NCI-H2227 (cell line): ENCODE measurements at regions not wholly inside any gene's neighbourhood (a gene's known extent, or its start where the extent isn't known, plus 50 kb on each side); places are given as distances from the start of the nearest gene placed in this dataset.
"Not testable (repeated sequence)": the region's sequence is repeated elsewhere in the genome, so short reads cannot be mapped to it uniquely, and the experiment has no call there.

ENCODE experiments used
- DNase-seq: peaks from one replicate; lab custom pipeline; 2025; ENCODE audit not compliant: unreplicated experiment; lab: John Stamatoyannopoulos, UW

DNA sequence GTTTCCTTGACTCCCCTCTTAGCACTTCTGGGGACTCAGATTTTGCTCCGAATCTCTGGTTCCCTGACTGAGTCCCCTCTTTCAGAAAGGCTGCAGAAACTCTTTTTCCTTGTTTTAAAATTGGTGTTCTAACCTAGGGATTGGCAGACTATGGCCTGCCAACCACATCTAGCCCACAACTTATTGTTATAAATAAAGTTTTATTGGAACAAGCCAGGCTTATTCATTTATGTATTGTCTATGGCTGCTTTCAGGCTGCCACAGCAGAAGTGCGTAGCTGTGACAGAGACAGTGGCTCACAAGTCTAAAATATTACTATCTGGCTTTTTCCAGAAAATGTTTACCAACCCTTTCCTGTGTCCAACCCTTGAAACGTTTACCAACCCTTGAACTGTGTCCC is 81.7 kb downstream of the IER5 start:
- no peak for DNase-seq

DNA sequence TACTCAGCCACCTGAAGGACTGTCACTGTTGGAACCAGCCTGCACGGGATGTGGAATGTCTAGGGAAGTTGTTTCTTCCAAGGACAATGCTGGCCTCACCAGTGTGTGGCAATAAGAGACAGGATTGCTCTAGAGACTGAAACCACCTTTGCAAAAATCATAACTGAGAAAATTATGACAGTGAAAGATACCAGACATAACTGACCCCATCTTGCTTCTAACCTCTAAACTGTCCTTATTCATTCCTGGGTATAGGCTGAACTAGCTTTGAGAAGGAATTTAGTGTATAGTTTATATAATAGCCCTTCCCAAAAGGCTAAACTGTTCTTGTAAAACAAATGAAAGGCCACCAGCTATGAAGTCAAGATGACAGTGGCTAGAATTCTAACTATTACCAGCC is 83.6 kb downstream of the IER5 start:
- no peak for DNase-seq

GRCh38 chr1:181173761-181174447 is 85.4 kb downstream of the IER5 start:
- DNase-seq = no peak

GRCh38 chr1:181174861-181175260 is 86.4 kb downstream of the IER5 start:
- DNase-seq = no peak

DNA sequence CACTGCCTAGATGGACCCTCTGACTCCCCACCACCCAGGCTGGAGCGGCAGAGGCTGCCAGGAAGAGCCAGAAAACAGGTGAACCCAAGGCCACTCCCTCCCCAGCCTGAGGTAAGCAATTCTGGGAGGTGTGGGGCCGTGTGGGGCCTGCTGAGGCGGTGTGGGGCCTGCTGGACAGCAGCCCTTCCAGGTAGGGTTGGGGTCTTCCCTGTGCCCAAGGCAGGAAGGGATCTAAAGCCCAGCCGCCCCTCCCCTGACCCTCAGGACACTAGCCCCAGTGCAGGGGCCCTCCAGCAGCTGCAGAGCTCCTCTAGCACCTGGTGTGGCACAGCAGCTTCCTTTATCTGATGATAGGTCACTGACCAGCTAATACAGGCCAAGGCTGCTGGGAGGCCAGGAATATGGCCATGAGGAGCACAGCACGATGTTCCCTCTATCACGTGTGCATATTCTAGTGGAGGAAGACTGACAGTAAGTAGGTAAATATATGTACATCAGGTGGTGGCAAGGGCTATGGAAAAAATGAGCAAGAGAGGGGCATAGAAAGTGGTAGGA is 86.9 kb downstream of the IER5 start:
- DNase-seq = no peak

- no peak for DNase-seq
Observed at GRCh38 chr1:181175955-181176354, 87.5 kb downstream of the IER5 start.

GRCh38 chr1:181178241-181178879 is 89.9 kb downstream of the IER5 start:
- DNase-seq = peak; percentile 18

DNA sequence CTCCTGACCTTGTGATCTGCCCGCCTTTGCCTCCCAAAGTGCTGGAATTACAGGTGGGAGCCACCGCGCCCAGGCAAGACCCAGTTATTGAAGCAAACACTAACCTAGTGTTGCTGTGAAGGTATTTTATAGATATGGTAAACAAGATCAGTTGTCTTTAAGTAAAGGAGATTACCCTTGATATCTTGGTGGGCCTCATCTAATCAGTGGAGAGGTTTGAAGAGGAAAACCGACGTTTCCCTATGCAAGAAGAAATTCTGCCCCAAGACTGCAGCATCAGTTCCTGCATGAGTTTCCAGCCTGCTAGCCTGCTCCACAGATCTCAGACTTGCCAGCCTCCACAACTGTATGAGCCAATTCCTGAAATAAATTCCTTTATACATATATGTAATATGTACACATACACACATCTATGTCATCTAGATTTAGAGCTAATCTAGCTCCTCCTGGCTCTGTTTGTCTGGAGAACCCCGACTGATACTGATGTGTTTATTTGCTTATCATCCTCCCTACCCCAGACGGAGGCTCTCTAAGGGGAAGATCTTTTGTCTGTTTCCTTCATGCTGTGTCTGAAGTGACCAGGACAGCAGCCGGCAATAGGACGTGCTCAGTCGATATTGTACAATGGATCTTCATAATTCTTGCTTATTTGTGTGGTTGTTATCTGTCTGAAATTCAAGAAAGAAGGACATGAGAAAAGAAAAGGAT is 90.9 kb downstream of the IER5 start:
- DNase-seq = peak; percentile 63

GRCh38 chr1:181179987-181180365 is 91.5 kb downstream of the IER5 start:
- DNase-seq = peak; percentile 91

DNA sequence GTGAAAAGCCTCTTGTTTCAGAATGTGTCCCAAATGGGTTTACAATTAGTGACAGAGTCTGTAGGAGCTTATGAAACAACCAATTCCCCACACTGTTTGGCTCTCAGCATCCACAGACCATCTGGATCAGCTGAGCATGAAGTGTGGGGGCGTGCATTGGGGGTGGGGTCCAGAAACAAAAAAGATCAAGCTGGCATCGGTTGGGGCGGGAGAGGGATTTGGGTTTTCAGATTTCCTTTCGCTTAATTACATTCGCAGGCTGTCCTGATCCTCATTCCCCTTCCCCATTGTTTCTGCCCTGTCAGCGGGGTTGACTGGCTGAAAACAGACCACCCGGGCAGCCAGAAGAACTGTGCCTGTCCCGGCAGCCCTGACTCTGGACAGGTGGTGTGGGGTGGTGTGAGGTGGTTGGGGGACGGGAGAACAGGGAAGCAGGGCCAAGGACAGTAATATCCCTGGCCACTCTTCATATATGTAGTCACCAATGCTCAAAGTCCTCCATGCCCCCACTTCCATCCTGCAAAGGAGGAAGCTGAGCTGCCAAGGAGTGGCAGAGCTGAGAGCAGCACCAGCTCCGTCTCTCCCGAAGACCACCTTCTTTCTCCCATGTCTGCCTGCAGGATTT is 92.0 kb downstream of the IER5 start:
- peak; percentile 80 for DNase-seq

- DNase-seq = no peak
Observed at GRCh38 chr1:181181792-181182585, 93.5 kb downstream of the IER5 start.

DNA sequence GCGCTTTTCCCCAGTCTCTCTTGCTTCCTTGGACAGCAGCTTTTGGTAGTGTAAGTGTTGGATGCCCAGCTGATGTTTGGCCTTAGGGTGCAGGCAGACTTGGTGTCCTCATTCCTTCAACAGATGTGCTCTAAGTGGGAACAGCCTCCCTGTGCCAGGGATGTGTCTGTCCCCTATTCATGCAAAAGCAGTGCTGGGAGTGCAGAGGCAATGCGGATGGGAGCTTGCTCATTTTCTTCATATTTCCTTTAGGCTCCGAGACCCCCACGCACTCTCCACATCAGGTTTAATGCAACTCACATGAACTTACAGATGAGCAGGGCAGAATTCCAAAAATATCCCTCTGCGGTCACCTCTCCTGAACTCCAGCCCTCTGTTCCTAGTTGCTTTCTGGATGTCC is 96.1 kb downstream of the IER5 start:
- DNase-seq = no peak

DNA sequence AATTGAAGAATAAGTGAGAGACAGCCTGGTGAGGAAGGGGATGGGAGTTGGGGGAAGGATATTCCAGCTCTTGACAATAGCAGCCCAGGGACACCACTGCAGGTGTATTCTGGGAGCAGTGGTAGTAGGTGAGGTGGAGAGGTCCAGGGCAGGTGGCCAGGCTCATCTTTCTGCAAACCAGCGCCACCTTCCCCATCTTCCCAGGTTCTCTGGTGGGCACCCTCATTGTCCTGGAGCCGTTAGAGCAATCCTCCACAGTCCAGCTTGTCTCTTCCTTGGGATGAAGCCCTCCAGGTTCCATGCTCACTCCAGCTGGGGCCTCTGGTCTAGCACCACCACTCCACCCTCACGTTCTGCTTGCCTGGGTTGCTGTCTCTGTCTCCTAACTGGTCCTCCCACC is 97.0 kb downstream of the IER5 start:
- no peak for DNase-seq

DNA sequence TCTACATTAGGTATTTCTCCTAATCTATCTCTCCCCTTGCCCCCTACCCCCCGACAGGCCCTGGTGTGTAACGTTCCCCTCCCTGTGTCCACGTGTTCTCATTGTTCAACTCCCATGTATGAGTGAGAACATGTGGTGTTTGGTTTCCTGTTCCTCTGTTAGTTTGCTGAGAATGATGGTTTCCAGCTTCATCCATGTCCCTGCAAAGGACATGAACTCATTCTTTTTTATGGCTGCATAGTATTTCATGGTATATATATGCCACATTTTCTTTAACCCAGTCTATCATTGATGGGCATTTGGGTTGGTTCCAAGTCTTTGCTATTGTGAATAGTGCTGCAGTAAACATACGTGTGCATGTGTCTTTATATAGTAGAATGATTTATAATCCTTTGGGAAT is 97.6 kb downstream of the IER5 start:
- not testable (repeated sequence) for DNase-seq

DNA sequence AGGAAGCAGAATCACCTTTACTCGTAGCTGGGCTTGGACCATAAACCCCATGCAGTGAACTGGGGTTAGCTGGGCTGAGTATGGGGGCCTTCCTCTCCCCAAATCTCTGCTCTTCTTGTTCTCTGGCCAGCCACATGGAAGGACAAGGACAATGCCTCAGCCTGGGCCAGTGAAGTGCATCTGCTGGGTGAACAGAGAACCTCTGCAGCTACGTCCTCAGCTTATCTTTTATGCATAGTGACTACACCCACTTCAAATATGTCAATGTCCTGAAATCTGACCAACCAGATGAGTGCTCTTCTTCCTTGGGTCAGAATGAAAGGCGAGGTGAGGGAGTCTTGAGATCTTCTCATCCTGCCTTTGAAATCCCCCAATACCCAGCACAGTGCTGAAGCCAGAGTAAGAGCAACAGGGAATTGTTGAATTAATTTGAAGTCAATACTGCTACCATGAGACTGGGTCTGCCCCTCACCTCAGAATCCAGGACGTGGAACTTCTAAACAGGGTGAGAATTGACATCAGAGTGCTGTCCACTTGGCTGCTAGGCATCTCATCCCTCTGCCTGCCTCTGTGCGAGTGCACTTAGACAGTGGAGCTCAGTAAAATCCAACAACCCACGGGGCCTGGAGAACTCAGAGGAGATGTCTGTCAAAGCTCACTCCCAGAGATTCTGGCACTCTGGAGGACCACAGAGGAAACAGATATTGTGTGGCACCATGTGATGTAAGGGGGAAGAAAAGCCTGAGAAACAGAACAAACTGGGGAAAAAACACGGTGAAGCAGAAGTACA is 99.0 kb downstream of the IER5 start:
- DNase-seq = no peak

- no peak for DNase-seq
Observed at GRCh38 chr1:181189245-181189644, 100.7 kb downstream of the IER5 start.

DNA sequence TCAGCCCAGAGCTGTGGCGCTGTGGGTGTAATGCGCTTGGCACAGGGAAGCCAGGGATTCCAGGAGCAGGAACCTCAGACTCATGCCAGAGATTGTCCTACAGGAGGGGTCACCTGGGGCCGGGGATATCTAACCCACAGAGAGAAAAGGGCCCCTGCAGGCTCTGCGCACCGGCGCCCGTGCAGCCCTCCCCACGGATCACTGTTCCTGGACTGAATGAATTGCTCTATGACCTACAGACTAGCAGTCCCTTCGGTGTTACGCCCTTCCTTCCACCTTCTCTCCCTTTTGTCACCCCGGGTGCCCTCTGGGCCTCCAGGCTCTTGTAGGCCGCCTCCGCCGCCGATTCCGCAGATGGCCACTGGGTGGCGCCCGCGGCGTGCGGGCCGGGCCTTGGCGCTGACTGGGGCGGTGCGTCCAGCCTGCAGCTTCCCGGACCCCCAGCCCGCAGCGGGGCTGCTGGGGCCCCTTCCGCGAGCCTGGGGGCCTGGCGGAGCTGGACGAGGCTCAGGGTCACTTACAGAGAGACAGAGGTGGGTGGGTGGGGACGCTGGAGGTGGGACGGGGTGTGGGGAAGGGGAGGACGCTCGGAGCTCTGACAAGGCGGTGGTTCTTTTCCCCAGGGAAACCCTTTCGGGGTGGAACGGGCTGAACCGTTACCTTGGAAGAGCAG is 101.3 kb downstream of the IER5 start:
- DNase-seq = peak; percentile 79

DNA sequence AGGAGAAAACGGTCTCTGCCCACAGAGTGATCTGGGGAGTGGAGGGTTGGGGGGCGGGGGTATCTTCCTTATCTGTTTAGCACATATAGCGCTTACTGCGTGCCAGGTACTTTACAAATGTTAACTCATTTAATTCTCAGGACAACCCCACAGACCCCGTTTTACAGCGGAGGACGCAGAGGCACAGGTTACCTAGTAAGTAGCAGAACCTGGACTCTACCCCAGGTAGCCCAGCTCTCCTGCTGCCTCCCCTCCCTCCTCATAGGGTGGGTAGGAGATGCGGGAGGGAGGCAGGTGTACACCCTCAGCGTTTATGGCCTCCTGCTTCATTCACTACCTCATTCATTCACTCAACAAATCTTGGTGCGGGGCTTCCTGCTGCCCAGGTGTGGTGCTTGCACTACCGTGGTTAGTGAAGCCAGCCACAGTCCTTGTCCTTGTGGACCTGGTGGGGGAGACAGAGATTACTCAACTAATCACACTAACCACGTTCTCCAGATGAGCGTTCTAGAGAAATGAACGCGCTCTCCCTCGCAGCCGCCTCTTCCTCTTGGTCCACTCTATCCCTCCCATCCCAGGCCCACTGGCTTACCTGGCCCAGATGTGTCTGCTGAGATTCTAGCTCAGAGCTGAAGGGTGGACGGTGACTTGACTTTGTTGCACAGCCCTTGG is 102.0 kb downstream of the IER5 start:
- DNase-seq = no peak

DNA sequence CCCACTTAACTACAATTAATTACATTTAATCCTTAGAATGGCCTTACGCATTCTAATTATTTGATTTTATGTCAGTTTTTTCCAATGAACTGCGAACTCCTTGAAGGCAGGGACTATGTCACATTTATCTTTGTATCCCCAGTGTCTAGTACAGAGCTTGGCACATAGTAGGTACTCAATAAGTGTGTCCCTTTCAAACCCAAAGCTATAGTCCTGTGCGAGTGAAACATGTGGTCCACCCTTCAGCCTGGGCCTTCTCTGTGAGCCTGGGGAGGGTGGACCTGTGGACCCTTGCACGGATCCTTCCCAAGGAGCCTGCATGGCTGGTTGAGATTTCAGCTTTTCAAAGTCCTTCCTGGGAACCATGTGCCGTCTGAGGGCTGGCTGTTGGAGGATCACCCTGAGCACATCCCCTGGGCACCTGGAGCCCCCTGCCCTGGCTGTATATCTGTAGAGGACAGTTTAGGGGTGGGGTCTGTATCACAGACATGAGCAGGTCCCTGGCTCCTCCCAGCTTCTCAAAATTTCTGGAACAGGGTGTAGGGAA is 103.1 kb downstream of the IER5 start:
- no peak for DNase-seq
